ENCODE measurements at regions not wholly inside any gene's neighbourhood (a gene's known extent, or its start where the extent isn't known, plus 50 kb on each side); places are given as distances from the start of the nearest gene placed in this dataset.

DNA sequence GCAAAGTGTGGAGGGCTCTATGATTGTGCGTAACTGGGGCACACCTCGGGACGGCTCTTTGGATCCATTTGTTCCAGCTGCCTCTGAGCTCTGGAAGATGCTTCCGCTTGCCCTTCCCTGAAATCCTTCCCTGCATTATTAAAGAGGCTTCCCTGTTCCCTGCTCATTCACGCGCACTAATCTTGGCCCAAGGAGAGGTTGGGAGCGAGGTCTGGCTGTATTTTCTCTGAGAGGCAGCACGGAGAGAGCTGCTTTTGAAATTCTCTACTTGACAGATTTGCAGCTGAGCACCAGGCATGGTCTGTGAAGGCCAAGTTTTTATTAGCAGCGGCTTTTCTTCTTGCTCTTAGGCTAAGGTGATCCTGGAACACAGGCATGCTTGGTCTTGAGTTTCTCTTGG is 94.8 kb upstream of the NTM start:
- no peaks in the 10 kb centered on the region for H3K27me3 Mint-ChIP-seq (ENCODE audit: insufficient read depth, unreplicated experiment)
- no peak overlapping the region for H3K27ac Mint-ChIP-seq (ENCODE audit: low read depth, unreplicated experiment)
- intact Hi-C loops (cut with micrococcal nuclease): no loop called here
- POLR2A ChIA-PET: no interaction called here
- H3K36me3 Mint-ChIP-seq (ENCODE audit: insufficient read depth, unreplicated experiment): no peaks in the 10 kb centered on the region
- TF ChIP-seq, protein P1, sequence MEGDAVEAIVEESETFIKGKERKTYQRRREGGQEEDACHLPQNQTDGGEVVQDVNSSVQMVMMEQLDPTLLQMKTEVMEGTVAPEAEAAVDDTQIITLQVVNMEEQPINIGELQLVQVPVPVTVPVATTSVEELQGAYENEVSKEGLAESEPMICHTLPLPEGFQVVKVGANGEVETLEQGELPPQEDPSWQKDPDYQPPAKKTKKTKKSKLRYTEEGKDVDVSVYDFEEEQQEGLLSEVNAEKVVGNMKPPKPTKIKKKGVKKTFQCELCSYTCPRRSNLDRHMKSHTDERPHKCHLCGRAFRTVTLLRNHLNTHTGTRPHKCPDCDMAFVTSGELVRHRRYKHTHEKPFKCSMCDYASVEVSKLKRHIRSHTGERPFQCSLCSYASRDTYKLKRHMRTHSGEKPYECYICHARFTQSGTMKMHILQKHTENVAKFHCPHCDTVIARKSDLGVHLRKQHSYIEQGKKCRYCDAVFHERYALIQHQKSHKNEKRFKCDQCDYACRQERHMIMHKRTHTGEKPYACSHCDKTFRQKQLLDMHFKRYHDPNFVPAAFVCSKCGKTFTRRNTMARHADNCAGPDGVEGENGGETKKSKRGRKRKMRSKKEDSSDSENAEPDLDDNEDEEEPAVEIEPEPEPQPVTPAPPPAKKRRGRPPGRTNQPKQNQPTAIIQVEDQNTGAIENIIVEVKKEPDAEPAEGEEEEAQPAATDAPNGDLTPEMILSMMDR (IDR thresholded peaks at IDR 0.05; ENCODE audit: unreplicated experiment): no peak
- CTCF ChIA-PET: interaction anchor here (0.7 kb wide), 1 partner anchor 211 kb away, joined by 3 read pairs; no protein-coding TSS in a partner anchor
- H3K4me1 Mint-ChIP-seq (ENCODE audit: insufficient read depth, unreplicated experiment): no peaks in the 10 kb centered on the region
- DNase-seq (ENCODE audit: unreplicated experiment): no peak
- no peak overlapping the region for H3K4me3 Mint-ChIP-seq (ENCODE audit: unreplicated experiment)
- BruUV-seq (replicated peaks): no TSS peak
- H3K9me3 Mint-ChIP-seq (ENCODE audit: unreplicated experiment): peaks cover 21% of the 10 kb centered on the region

DNA sequence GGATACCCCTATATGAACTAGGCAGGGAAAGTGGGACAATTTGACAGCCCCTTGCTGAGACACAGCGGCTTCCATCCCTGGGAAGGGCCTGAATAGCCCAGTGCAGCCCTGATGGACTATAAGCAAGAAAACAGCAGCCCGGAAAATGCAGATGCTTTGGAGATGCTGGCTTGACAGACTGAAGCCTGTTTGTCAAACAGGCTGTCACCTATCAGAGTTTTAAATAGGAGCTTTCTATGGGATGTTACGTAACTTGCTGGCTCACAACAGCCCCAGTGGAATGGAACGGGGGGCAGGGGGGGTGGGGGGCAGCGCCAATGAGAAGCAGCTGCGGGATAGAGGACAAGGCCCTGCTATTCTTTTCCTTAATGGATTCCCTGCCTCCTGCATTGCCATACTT is 91.9 kb upstream of the NTM start:
- no TSS peak for BruUV-seq (replicated peaks)
- H3K27me3 Mint-ChIP-seq (ENCODE audit: insufficient read depth, unreplicated experiment): no peaks in the 10 kb centered on the region
- TF ChIP-seq, protein P1 (IDR thresholded peaks at IDR 0.05; ENCODE audit: unreplicated experiment): no peak
- CTCF ChIA-PET: no interaction called here
- no peaks in the 10 kb centered on the region for H3K4me1 Mint-ChIP-seq (ENCODE audit: insufficient read depth, unreplicated experiment)
- H3K27ac Mint-ChIP-seq (ENCODE audit: low read depth, unreplicated experiment): no peak overlapping the region
- intact Hi-C loops (cut with micrococcal nuclease): no loop called here
- POLR2A ChIA-PET: no interaction called here
- H3K4me3 Mint-ChIP-seq (ENCODE audit: unreplicated experiment): no peak overlapping the region
- peaks cover 17% of the 10 kb centered on the region for H3K9me3 Mint-ChIP-seq (ENCODE audit: unreplicated experiment)
- DNase-seq (ENCODE audit: unreplicated experiment): no peak
- no peaks in the 10 kb centered on the region for H3K36me3 Mint-ChIP-seq (ENCODE audit: insufficient read depth, unreplicated experiment)

DNA sequence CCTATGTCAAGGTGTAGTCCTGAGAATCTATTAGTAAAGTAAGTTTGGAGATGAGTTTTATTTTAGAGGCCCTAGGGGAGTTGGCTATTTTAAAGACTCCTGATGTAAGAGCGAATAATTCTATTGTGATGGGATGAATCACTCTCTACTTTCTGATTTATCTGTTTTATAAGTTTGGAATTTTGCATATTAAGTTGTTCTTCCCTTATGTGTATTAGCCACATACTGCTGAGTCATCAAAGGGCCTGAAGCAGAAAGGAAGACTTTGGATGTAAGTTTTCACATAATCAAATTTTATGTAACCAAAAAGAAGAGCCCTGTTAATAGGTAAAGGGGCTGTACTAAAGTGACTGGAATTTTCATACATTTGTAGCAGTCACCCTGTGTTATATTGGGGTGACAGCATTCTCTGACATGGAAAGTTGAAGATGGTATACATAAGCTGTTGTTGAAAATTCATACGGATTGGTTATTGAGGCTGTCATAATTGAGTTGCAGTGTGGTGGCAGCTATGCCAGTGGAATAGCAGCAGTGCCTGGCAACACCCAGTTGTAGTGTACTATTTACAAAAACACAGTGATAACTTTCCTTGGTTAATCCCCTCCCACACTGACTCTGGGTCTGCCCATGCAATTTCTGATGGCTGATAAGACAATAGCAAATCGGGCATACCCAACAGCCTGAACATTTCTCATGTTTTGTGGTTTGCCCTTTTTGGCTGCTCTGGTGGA is 90.6 kb upstream of the NTM start:
- DNase-seq (ENCODE audit: unreplicated experiment): no peak
- H3K9me3 Mint-ChIP-seq (ENCODE audit: unreplicated experiment): peaks cover 17% of the 10 kb centered on the region
- ChIA-PET CTCF (no interaction called here), POLR2A (no interaction called here)
- no peak overlapping the region for H3K4me3 Mint-ChIP-seq (ENCODE audit: unreplicated experiment)
- intact Hi-C loops (cut with micrococcal nuclease): no loop called here
- H3K36me3 Mint-ChIP-seq (ENCODE audit: insufficient read depth, unreplicated experiment): no peaks in the 10 kb centered on the region
- no peak overlapping the region for H3K27ac Mint-ChIP-seq (ENCODE audit: low read depth, unreplicated experiment)
- H3K27me3 Mint-ChIP-seq (ENCODE audit: insufficient read depth, unreplicated experiment): no peaks in the 10 kb centered on the region
- H3K4me1 Mint-ChIP-seq (ENCODE audit: insufficient read depth, unreplicated experiment): no peaks in the 10 kb centered on the region
- TF ChIP-seq, protein P1 (IDR thresholded peaks at IDR 0.05; ENCODE audit: unreplicated experiment): no peak
- no TSS peak for BruUV-seq (replicated peaks)

DNA sequence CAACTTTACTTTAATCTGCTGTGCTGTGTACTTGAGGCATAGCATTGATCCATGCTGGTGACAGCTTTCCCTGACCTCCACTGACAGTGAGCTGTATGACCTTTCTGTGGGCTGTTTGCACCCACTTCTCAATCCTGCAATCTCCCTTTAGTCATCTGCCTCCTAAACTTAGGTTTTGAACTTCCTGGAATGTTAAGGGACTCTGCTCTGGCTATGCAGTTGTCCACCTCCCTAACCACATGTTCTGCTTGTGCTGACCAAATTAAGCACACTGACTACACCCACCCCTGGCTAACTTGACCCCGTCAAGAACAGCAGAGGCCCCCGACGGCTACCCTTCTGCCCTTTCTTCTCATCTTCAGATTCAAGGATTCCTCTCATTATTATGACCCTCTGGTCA is 89.1 kb upstream of the NTM start:
- no peaks in the 10 kb centered on the region for H3K27me3 Mint-ChIP-seq (ENCODE audit: insufficient read depth, unreplicated experiment)
- CTCF ChIA-PET: no interaction called here
- peaks cover 17% of the 10 kb centered on the region for H3K9me3 Mint-ChIP-seq (ENCODE audit: unreplicated experiment)
- DNase-seq (ENCODE audit: unreplicated experiment): no peak
- POLR2A ChIA-PET: no interaction called here
- no TSS peak for BruUV-seq (replicated peaks)
- TF ChIP-seq, protein P1 (IDR thresholded peaks at IDR 0.05; ENCODE audit: unreplicated experiment): no peak
- no peak overlapping the region for H3K4me3 Mint-ChIP-seq (ENCODE audit: unreplicated experiment)
- no peaks in the 10 kb centered on the region for H3K36me3 Mint-ChIP-seq (ENCODE audit: insufficient read depth, unreplicated experiment)
- intact Hi-C loops (cut with micrococcal nuclease): no loop called here
- no peaks in the 10 kb centered on the region for H3K4me1 Mint-ChIP-seq (ENCODE audit: insufficient read depth, unreplicated experiment)
- H3K27ac Mint-ChIP-seq (ENCODE audit: low read depth, unreplicated experiment): no peak overlapping the region

All from MCF 10A (cell line).